ENCODE measurements at regions not wholly inside any gene's neighbourhood (a gene's known extent, or its start where the extent isn't known, plus 50 kb on each side); places are given as distances from the start of the nearest gene placed in this dataset.

DNA sequence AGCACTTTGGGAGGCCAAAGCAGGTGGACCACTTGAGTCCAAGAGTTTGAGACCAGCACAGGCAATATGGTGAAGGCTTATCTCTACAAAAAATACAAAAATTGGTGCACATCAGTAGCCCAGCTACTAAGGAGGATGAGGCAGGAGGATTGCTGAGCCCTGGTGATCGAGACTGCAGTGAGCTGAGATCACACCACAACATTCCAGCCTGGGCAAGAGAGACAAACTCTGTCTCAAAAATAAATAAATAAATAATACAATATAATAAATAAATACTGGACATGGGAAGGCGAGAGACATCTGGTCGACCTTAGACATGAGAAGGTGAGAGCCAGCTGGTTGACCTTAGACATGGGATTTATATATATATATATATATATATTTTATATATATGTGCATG, 119.8 kb upstream of the SLC38A4 start:
- TF ChIP-seq CTCF (IDR thresholded peaks at IDR 0.05) (no peak), HMGXB4 (CRISPR knock-in tag; IDR thresholded peaks at IDR 0.05) (no peak), ZNF232 (CRISPR knock-in tag; IDR thresholded peaks at IDR 0.05) (no peak), CREB1 (CRISPR knock-in tag; IDR thresholded peaks at IDR 0.05) (no peak), GTF2I (CRISPR knock-in tag; conservative IDR thresholded peaks at IDR 0.05) (no peak), FOXJ3 (CRISPR knock-in tag; IDR thresholded peaks at IDR 0.05; ENCODE audit: borderline replicate concordance) (no peak), CREM (CRISPR knock-in tag; IDR thresholded peaks at IDR 0.05) (no peak), IRF1 (CRISPR knock-in tag; IDR thresholded peaks at IDR 0.05) (no peak), RELA (CRISPR knock-in tag; IDR thresholded peaks at IDR 0.05; ENCODE audit: borderline replicate concordance) (no peak)
- TF ChIP-seq, protein P1, sequence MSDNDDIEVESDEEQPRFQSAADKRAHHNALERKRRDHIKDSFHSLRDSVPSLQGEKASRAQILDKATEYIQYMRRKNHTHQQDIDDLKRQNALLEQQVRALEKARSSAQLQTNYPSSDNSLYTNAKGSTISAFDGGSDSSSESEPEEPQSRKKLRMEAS (CRISPR knock-in tag; IDR thresholded peaks at IDR 0.05), result no peak
- TF ChIP-seq, protein P2, sequence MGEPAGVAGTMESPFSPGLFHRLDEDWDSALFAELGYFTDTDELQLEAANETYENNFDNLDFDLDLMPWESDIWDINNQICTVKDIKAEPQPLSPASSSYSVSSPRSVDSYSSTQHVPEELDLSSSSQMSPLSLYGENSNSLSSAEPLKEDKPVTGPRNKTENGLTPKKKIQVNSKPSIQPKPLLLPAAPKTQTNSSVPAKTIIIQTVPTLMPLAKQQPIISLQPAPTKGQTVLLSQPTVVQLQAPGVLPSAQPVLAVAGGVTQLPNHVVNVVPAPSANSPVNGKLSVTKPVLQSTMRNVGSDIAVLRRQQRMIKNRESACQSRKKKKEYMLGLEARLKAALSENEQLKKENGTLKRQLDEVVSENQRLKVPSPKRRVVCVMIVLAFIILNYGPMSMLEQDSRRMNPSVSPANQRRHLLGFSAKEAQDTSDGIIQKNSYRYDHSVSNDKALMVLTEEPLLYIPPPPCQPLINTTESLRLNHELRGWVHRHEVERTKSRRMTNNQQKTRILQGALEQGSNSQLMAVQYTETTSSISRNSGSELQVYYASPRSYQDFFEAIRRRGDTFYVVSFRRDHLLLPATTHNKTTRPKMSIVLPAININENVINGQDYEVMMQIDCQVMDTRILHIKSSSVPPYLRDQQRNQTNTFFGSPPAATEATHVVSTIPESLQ (CRISPR knock-in tag; IDR thresholded peaks at IDR 0.05), result no peak
- TF ChIP-seq, protein P3, sequence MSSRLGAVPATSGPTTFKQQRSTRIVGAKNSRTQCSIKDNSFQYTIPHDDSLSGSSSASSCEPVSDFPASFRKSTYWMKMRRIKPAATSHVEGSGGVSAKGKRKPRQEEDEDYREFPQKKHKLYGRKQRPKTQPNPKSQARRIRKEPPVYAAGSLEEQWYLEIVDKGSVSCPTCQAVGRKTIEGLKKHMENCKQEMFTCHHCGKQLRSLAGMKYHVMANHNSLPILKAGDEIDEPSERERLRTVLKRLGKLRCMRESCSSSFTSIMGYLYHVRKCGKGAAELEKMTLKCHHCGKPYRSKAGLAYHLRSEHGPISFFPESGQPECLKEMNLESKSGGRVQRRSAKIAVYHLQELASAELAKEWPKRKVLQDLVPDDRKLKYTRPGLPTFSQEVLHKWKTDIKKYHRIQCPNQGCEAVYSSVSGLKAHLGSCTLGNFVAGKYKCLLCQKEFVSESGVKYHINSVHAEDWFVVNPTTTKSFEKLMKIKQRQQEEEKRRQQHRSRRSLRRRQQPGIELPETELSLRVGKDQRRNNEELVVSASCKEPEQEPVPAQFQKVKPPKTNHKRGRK (CRISPR knock-in tag; IDR thresholded peaks at IDR 0.05; ENCODE audit: borderline replicate concordance), result no peak

Data from WTC11 (cell line).